NCI-H2029 (cell line): ENCODE measurements at regions not wholly inside any gene's neighbourhood (a gene's known extent, or its start where the extent isn't known, plus 50 kb on each side); places are given as distances from the start of the nearest gene placed in this dataset.
"Not testable (repeated sequence)": the region's sequence is repeated elsewhere in the genome, so short reads cannot be mapped to it uniquely, and the experiment has no call there.

Experiments
- DNase-seq: peaks from one replicate; lab custom pipeline; 2025; lab: John Stamatoyannopoulos, UW

DNA sequence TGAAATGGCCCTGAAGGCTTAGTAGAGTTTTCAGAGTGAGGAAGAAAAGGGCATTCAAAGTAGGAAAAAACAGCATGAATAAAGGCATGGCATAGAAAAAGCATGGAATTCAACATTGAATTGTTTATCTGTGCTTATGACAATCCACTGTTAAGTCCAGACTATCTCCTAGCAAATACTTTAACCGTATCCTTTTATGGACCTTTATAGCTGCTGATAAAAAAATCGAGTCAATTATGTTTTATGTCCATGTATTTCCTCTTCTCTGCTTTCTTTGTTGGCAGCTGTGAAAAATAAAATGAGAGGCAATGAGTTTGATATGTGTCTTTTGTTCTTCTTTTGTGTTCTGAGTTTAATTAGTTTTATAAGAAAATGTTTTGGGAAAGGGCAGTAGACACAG is 70.4 kb downstream of the TDRD15 start:
- no peak for DNase-seq

- DNase-seq = no peak
These were observed 71.1 kb downstream of the TDRD15 start for GRCh38 chr2:21194858-21195271.

DNA sequence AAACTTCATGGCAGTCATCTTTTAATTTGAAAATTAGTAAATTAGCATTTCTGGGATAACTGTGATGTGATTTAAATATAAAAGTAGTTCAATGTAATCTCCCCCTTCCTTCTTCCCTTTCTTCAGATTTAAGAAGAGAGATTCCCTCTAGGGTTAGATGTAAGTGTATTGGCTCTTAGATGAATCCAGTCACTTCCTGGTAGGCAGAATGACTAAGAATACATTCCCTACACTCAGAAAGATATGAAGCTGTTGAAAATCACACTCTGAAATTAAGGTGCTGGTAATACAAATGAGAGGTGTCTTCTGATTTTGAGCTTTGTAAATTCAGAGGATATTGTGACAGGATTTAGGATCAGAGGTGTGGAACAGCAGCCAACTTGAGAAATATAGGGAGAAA is 71.6 kb downstream of the TDRD15 start:
- no peak for DNase-seq

DNA sequence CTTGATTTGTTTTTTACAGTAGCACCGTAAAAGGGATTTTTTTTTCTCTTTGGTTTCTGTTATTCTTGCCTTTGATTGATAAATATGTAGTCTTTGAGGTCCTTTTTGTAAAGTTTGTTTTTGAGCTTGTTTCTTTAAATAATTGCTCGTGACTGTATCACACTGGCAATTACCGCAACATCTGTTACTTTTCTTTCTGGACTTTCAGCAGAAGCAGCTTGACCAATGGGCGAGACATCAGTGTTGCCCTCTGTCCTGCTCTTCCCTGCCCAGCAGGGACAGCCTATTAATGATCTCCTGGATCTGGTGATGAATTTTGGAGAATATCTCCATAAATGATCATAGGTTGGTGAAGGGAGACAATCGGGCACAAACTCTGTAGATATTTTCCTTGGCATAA is 74.9 kb downstream of the TDRD15 start:
- no peak for DNase-seq

GRCh38 chr2:21203976-21204375 is 80.2 kb downstream of the TDRD15 start:
- no peak for DNase-seq

- not testable (repeated sequence) for DNase-seq
These were observed 90.3 kb downstream of the TDRD15 start for GRCh38 chr2:21214085-21214484.

DNA sequence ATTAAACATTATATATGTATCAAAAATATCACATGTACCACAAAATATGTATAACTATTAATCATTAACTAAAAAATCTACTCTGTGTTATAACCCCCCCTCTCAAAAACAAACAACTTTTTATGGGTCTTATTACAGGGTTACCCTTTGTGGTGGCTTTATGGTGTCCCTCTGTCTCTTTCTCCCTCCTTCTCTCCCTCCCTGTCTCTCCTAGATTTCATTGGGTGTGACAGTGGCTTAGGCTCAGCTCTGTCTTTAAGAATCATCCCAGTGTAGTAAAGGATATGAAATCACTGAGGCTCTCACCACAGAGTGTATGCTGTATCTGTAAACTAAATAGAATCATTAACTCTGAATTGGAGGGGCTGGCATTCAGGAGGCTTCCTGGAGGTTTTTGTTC is 93.7 kb downstream of the TDRD15 start:
- no peak for DNase-seq

DNA sequence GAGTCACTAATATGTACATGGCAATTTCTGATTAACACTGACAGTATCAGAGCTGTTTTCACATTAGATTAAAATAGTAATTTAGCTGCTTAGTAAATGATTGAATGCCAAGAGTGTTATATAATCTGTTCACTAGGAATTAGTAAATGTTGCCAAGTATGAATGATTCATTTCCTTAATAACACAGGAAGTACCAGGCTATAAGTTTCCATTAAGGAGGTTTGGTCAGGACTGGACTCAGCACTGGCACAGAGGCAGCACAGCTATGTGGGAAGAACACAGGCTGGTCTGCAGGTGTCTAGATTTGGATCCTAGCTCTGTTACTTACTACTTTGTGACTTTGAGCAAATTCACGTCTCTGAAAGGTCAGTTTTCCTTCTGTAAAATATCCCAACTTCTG is 97.2 kb downstream of the TDRD15 start:
- DNase-seq = no peak

- no peak for DNase-seq
These were observed 99.8 kb downstream of the TDRD15 start for GRCh38 chr2:21223618-21224017.

DNA sequence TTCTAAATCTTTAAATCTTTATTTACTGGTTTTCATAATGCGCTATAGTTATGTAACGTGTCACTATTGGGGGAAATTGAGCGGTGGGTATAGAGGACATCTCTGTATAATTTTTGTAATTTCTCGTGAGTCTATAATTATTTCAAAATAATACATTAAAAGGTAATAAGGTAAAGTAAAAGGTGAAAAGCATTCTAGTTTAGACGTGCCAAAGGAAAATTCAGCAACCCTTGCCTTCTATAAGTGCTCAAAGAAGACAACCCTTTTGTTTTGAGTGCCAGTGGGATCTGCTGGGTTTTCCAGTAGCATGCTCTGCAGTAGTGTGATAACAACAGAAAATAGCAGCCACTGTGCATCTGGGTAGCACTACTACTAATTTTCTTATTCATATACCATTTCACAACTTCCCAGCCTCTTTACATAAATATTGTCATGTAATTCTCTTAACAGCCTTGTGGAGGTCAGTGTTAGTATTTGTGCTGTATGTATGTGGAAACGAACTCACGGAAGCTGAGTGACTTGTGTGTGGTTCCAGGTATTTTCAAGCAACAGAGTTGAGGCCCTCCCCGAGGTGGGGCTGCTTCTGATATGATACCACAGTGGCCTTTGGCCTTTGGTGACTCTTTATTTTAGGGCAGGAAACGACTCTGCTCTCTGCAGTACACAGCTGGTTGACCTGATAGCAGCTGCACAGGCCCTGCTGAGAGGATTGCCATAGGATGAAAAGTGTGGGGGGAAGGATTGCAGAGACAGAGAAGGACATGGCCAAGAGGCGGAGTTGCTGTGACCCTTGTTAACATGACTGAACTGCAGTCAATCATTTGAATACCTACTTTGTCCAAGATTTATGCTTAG is 104.5 kb downstream of the TDRD15 start:
- no peak for DNase-seq

- DNase-seq = no peak
These were observed 105.5 kb downstream of the TDRD15 start for GRCh38 chr2:21229302-21229701.

DNA sequence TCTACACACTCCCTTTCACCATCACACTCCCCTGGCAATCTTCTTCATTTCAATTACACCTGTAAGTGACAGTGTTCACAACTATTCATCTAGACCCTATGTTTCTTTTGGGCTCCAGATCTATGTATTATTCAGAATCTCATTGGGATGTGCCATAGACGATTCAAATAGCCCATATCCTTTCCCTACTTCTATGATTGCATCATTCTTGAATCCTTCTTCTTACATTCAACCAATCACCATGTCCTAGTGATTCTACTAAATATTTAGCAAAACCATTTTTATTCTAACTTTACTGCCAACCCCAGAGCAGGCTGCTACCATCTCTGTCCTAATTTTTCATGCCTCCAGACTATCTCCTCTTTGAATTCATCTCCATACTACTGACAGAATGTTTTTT is 106.4 kb downstream of the TDRD15 start:
- no peak for DNase-seq

DNA sequence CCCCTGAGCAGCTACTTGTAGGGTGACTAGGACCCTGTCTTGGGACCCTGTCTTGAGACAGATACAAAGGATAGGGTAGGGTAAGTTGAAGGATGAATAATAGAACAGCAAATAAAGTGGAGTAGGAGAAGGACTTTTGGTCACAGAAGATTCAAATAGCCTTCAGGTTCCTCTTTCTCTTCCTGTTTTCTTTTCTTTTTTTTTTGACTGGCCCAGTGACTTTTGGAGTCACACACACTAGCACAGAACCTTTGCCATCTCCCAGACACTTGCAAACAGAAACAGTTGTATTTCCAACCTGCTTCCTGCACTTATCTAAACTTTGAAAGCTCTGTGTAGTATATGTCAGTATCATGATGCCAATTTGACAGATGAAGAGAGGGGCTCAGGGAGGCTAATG is 108.2 kb downstream of the TDRD15 start:
- DNase-seq = no peak

DNA sequence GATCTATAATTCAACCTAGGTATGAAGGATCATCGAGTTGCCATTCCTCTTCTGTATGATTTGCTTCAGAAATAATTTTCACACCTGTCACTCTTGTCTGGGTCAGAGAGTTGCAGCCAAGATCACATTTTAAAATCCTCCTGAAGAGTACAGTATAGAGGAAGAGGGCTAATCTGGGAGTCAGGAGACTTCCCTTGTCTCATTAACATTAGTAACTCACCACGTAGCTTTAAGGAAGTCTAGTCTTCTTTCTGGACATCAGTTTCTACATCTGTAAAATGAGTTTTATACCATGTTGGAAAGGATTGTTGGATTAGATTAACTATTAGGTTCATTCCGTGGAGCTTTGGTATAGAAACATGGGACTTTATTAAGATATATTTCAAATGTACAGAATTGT is 109.4 kb downstream of the TDRD15 start:
- no peak for DNase-seq

GRCh38 chr2:21234001-21234400 is 110.2 kb downstream of the TDRD15 start:
- DNase-seq = no peak

DNA sequence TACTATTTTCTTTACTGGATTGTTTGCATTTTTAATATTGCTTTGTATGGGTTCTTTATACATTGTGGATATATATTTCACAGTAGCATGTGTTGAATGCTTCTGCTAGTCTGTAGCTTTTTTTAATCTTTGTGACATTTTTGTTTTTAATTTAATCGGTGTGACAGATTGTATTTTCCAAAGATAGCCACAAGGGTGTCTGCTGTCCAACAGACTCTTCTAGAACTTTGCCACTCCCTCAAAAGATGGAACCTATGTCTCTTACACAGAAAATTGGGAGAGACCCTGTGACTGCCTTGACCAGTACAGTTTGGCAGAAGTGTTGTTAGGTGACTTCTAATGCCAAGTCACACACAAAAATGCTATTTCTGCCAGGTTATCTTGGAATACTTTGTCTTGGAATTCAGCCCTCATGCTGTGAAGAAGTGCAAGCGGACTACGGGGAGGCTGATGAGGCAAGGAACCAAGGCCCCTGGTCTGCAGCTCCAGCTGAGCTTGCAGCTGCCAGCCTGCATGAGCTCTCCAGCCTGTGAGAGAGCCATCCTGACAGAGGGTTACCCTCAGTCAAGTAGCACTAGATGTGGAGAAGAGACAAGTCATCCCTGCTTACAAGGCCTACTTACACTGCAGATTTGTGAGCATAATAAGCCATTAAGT is 110.8 kb downstream of the TDRD15 start:
- no peak for DNase-seq

DNA sequence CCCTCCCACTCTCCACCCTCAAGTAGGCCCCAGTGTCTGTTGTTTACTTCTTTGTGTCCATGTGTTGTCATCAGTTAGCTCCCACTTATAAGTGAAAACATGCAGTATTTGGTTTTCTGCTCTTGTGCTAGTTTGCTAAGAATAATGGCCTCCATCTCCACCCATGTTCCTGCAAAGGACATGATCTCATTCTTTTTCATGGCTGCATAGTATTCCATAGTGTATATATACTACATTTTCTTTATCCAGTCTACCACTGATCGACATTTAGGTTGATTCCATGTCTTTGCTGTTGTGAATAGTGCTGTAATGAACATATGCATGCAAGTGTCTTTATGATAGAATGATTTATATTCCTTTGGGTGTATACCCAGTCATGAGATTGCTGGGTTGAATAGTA is 116.0 kb downstream of the TDRD15 start:
- not testable (repeated sequence) for DNase-seq

- DNase-seq = no peak
These were observed 120.4 kb downstream of the TDRD15 start for GRCh38 chr2:21244161-21244560.

DNA sequence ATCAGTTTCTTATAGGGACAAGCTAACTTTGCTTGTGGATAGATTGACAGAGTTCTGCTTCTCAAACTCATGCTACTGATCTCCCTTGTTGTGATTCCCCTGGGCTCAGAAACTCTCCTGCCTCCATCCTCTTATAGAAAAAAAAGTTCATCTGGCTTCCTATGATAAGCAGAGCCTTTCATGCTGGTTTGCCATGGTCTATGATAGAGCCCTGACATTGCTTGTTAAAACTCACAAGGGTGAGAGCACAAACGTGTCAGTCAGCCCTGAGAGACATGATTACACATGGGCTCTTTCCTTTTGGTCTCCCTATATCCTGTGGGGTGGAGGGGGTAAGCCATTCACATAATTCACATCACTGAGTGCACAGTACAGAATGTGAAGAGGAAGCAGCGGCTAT is 121.8 kb downstream of the TDRD15 start:
- no peak for DNase-seq

- no peak for DNase-seq
These were observed 125.6 kb downstream of the TDRD15 start for GRCh38 chr2:21249367-21249766.

- no peak for DNase-seq
These were observed 126.9 kb downstream of the TDRD15 start for GRCh38 chr2:21250673-21251072.

- DNase-seq = peak; percentile 84
These were observed 127.6 kb downstream of the TDRD15 start for GRCh38 chr2:21251216-21251980.
